Kidney epithelial cell (primary cell): ENCODE measurements at regions not wholly inside any gene's neighbourhood (a gene's known extent, or its start where the extent isn't known, plus 50 kb on each side); places are given as distances from the start of the nearest gene placed in this dataset.
A peak's percentile ranks its signal among the peaks of the same experiment; 100 is the strongest.

Experiments used
- DNase-seq: peaks from one replicate; pipeline ENCODE4 v3.0.0-alpha.2; 2010; ENCODE audit warnings: low read depth
- H3K27me3 ChIP-seq: 2 replicates; pipeline ENCODE4 v1.6.0; 2011; ENCODE audit warnings: low read length; ENCODE audit not compliant: control insufficient read depth, insufficient read depth
- H3K36me3 ChIP-seq: 2 replicates; pipeline ENCODE4 v1.5.1; 2011; ENCODE audit warnings: low read length; ENCODE audit not compliant: control insufficient read depth, insufficient read depth
- H3K4me3 ChIP-seq: 2 replicates; pipeline ENCODE4 v1.5.1; 2011; ENCODE audit warnings: low read depth, mild to moderate bottlenecking, control low read depth, low read length
- TF ChIP-seq, protein P1 (sequence below): IDR thresholded peaks from 2 replicates; pipeline ENCODE4 v1.5.1; 2011; ENCODE audit warnings: mild to moderate bottlenecking, moderate library complexity, low read length, control low read depth, inconsistent platforms; ENCODE audit not compliant: insufficient read depth, poor library complexity, severe bottlenecking

DNA sequence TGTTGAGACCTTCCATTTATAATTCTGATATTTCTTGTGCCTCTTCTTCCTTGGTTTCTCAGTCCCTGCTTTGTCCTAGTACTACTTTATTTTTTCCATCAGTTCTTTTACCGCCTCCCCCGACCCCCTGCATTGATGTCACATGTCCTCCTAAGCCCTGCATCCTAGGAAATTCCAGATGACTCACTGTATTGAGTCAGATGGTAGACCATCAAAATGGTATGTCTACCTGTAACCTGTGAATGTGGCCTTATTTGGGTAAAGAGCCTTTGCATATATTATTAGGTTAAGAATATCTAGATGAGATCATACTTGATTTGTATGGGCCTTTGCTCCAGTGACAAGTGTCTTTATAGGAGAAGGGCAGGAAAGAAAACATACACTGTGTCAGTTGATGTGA lies 515.3 kb upstream of the CA10 start:
- Histone ChIP-seq H3K36me3 (no peaks in the 10 kb centered on the region), H3K4me3 (no peak overlapping the region), H3K27me3 (no peaks in the 10 kb centered on the region)
- DNase-seq = peak; percentile 23
- TF ChIP-seq, protein P1, sequence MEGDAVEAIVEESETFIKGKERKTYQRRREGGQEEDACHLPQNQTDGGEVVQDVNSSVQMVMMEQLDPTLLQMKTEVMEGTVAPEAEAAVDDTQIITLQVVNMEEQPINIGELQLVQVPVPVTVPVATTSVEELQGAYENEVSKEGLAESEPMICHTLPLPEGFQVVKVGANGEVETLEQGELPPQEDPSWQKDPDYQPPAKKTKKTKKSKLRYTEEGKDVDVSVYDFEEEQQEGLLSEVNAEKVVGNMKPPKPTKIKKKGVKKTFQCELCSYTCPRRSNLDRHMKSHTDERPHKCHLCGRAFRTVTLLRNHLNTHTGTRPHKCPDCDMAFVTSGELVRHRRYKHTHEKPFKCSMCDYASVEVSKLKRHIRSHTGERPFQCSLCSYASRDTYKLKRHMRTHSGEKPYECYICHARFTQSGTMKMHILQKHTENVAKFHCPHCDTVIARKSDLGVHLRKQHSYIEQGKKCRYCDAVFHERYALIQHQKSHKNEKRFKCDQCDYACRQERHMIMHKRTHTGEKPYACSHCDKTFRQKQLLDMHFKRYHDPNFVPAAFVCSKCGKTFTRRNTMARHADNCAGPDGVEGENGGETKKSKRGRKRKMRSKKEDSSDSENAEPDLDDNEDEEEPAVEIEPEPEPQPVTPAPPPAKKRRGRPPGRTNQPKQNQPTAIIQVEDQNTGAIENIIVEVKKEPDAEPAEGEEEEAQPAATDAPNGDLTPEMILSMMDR = no peak

DNA sequence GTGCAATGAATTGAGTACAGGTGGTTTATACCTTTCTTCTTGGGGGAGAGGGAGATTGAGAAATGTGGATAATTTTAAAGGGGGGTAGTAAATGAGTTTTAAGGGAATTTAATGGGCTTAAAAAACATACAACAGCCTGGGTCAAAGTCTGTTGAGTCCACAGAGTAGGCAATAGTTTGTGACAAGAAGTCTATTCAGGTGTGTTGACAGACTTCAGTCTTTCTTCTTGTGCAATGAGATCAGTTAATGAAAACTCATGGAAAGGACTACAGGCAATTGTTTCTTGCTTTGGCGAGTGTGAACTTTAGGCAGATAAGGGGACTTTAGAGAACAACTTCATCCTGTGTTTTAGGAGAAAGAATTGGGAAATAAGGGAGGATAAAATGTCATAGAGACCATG lies 507.8 kb upstream of the CA10 start:
- no peaks in the 10 kb centered on the region for H3K36me3 ChIP-seq
- no peak overlapping the region for H3K4me3 ChIP-seq
- no peak for DNase-seq
- H3K27me3 ChIP-seq = no peaks in the 10 kb centered on the region
- TF ChIP-seq, protein P1 = no peak

DNA sequence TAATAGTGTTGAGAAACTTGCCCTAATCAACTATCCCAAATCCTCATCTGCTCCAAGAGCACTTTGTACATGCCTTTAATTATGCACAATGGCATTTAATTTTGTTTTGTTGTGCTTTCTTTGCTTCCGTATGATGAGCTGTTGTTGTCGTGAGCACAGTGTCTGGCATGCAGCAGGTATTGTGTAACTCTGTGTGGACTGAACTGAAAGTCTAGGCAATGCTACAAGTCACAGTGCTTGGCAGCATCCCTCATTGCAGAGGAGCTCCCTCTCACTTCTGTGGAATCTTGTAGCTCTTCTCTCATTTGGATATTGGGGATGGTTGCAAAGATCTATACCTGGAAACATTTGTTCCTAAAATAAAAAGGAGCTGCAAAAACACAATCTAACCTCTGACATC lies 502.2 kb upstream of the CA10 start:
- TF ChIP-seq, protein P1 = no peak
- DNase-seq = no peak
- H3K27me3 ChIP-seq = no peaks in the 10 kb centered on the region
- H3K36me3 ChIP-seq = no peaks in the 10 kb centered on the region
- H3K4me3 ChIP-seq = no peak overlapping the region

DNA sequence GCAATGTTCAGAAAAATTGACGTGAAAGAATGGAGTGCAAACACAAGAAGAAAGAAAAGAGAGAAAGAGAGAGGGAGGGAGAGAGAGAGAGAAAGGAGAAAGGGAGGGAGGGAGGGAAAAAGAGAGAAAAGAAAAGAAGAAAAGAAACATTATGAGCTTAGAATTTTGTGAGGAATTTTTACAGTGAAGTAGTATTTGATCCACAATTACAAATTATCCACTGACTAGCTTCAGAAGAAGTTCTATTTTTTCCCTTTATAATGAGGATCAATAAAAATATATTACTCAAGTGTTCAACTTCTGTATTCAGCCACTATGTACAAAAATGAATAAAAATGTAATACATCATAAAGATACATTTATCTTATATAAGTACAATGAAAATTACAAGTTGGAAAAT lies 494.5 kb upstream of the CA10 start:
- DNase-seq = no peak
- Histone ChIP-seq H3K36me3 (no peaks in the 10 kb centered on the region), H3K27me3 (no peaks in the 10 kb centered on the region), H3K4me3 (no peak overlapping the region)
- TF ChIP-seq, protein P1 = no peak

DNA sequence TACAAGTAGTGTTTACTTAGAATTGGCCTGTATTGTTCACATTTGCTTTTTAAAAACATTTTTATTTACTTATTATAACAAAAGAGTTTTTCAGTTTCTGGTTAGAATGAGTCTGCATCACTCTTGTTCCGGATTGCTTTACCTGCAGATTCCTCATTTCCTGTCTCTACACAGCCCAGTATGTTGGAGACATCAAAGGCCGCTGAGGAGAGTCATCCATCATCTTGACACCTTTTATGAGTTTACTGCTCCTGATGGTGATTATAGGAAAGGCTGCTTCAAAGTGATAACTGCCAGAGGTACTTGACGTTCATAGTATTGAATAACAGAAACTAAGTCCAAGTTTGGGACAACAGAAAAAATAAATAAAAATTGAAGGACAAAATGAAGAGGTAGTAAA lies 490.5 kb upstream of the CA10 start:
- Histone ChIP-seq H3K36me3 (no peaks in the 10 kb centered on the region), H3K27me3 (no peaks in the 10 kb centered on the region), H3K4me3 (no peak overlapping the region)
- TF ChIP-seq, protein P1 = no peak
- DNase-seq = no peak

DNA sequence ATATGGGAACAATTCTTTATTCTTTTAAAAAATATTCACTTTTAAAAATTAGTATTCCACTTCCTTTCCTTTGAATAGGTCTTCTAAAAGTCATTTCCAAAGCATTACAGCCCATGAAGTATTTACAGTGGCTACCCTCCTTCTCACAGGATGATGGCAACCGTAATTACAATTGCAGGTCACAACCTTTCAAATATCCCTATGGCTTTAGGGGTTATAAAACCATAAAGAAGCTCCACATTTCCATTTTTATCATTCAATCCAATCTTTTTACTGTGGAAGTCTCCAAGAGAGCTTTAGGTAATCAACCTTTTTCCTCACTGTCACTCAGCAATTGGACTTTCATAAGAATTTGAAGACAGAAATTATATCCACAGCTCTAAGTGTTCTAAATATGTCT lies 488.9 kb upstream of the CA10 start:
- no peak for DNase-seq
- Histone ChIP-seq H3K27me3 (no peaks in the 10 kb centered on the region), H3K36me3 (no peaks in the 10 kb centered on the region), H3K4me3 (no peak overlapping the region)
- TF ChIP-seq, protein P1 = no peak
